Lower lobe of right lung (tissue), 2 donors: ENCODE measurements at regions not wholly inside any gene's neighbourhood (a gene's known extent, or its start where the extent isn't known, plus 50 kb on each side); places are given as distances from the start of the nearest gene placed in this dataset.

Source experiments
- ATAC-seq, 2 donors: fragments of 200-7000 bp; cut with Tn5 transposase; one replicate each; pipeline ENCODE4 v1.9.1; 2020 to 2022; ENCODE audit warnings: mild to moderate bottlenecking in 2 of 2, moderate library complexity in 2 of 2
- DNase-seq: peaks from one replicate; pipeline ENCODE4 v3.0.0-alpha.2; 2020
- H3K27ac ChIP-seq: fragments of 200-600 bp; one replicate; pipeline ENCODE4 v1.8.0; 2022
- H3K27me3 ChIP-seq: fragments of 200-600 bp; one replicate; pipeline ENCODE4 v1.8.0; 2022; ENCODE audit warnings: low read depth
- H3K36me3 ChIP-seq: fragments of 200-600 bp; one replicate; pipeline ENCODE4 v1.8.0; 2022; ENCODE audit warnings: mild to moderate bottlenecking
- H3K4me1 ChIP-seq: fragments of 200-600 bp; one replicate; pipeline ENCODE4 v1.8.0; 2022
- H3K4me3 ChIP-seq: fragments of 200-600 bp; one replicate; pipeline ENCODE4 v1.8.0; 2022; ENCODE audit warnings: mild to moderate bottlenecking
- H3K9me3 ChIP-seq: fragments of 200-600 bp; one replicate; pipeline ENCODE4 v1.8.0; 2022
- CTCF ChIP-seq: fragments of 200-600 bp; IDR thresholded peaks from one replicate; pipeline ENCODE4 v1.8.0; 2022; ENCODE audit warnings: antibody characterized with exemption, mild to moderate bottlenecking
- intact Hi-C: fragments of 100-400 bp; cut with DNase I; formaldehyde crosslinking; loops from one replicate; pipeline ENCODE4 v1.11.0; 2022
- donor health status: DM: no; HTN: yes; CAD: no; lungs with severe emphysema.

DNA sequence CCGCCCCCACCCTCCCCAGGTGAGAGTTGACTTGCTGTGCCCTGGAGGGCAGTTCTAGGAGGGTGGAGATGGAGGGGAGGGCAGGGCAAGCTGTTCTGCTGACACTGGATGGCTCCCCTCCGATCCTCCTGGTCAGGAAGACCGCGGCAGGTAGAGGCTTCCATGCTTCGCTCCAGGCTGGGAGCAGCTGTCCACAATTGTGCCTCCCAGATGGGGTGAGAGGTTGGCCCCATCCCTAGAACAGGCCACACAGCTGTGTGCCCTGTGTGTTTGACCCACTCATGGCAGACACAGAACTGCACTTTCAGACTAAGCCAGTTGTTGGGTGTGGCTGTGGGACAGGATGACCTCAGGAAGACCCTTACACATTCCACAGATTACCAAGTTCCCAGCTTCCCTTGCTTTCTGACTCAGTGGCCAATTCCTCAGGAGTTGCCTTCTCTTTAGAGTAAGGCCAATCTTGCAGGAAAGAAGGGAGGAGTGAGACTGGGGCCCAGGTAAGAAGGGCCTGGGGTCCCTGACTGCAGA, 72.1 kb upstream of the HSPA9 start:
- Histone ChIP-seq H3K9me3 (no peaks in the 10 kb centered on the region), H3K4me1 (no peaks in the 10 kb centered on the region), H3K36me3 (no peaks in the 10 kb centered on the region), H3K27me3 (peaks cover 6% of the 10 kb centered on the region), H3K4me3 (no peak overlapping the region), H3K27ac (no peak overlapping the region)
- TF ChIP-seq CTCF: no peak
- ATAC-seq (no peak), DNase-seq (no peak)
- intact Hi-C loops: no loop called here

DNA sequence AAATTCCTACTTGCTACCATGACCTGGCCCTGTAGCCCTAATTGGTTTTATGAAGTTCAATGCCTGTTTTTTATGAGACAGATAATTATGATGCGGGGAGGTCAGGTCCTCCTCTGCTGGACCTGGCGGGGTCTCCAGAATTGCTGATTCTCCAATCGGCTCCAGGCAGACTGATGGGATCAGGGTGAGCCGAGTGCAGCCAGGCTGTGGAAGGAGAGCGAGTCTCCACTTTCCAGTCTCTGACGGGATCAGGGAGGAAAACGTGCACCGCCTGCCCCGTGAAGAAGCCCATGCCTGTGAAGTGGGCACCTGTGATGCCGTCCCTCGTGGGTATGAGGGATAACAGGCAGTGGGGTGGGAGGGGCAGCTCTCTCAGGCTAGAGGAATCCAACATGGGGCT, 71.5 kb upstream of the HSPA9 start:
- no peak for TF ChIP-seq CTCF
- DNase-seq: no peak
- Histone ChIP-seq H3K9me3 (no peaks in the 10 kb centered on the region), H3K27ac (no peak overlapping the region), H3K27me3 (peaks cover 6% of the 10 kb centered on the region), H3K4me1 (peaks cover 3% of the 10 kb centered on the region), H3K36me3 (no peaks in the 10 kb centered on the region), H3K4me3 (no peak overlapping the region)
- no peak for ATAC-seq
- intact Hi-C loops: no loop called here

- DNase-seq: no peak
Measured at GRCh38 chr5:138645778-138646575, 70.8 kb upstream of the HSPA9 start.

GRCh38 chr5:138643040-138643791, 68.0 kb upstream of the HSPA9 start:
- Histone ChIP-seq H3K36me3 (no peaks in the 10 kb centered on the region), H3K27ac (no peak overlapping the region), H3K4me3 (no peak overlapping the region), H3K27me3 (no peaks in the 10 kb centered on the region), H3K9me3 (no peaks in the 10 kb centered on the region), H3K4me1 (peaks cover 5% of the 10 kb centered on the region)
- intact Hi-C loops: no loop called here
- DNase-seq (no peak), ATAC-seq (no peak)
- no peak for TF ChIP-seq CTCF

More at GRCh38 chr5:138645778-138646575, 70.8 kb upstream of the HSPA9 start:
- Histone ChIP-seq H3K4me3 (no peak overlapping the region), H3K27me3 (peaks cover 4% of the 10 kb centered on the region), H3K9me3 (no peaks in the 10 kb centered on the region), H3K27ac (no peak overlapping the region), H3K4me1 (peaks cover 5% of the 10 kb centered on the region), H3K36me3 (no peaks in the 10 kb centered on the region)
- ATAC-seq: no peak
- no peak for TF ChIP-seq CTCF
- intact Hi-C loops: no loop called here

- Histone ChIP-seq H3K4me1 (peaks cover 5% of the 10 kb centered on the region), H3K27ac (no peak overlapping the region), H3K27me3 (no peaks in the 10 kb centered on the region), H3K36me3 (no peaks in the 10 kb centered on the region), H3K9me3 (no peaks in the 10 kb centered on the region), H3K4me3 (no peak overlapping the region)
- peak; percentile 84 for TF ChIP-seq CTCF
- DNase-seq (peak; percentile 75), ATAC-seq (peak; percentile 80 to 81)
- intact Hi-C loops: no loop called here
Measured at GRCh38 chr5:138641547-138642298, 66.5 kb upstream of the HSPA9 start.
